Prostate gland (tissue), 2 donors: ENCODE measurements at regions not wholly inside any gene's neighbourhood (a gene's known extent, or its start where the extent isn't known, plus 50 kb on each side); places are given as distances from the start of the nearest gene placed in this dataset.

Source experiments
- DNase-seq: peaks from one replicate; pipeline ENCODE4 v3.0.0-alpha.2; 2019; ENCODE audit warnings: low spot score
- H3K27ac ChIP-seq, 2 donors: fragments of 200-600 bp; sonication (generic); 2 replicates each; pipeline ENCODE4 v1.5.1; 2017 to 2019
- H3K27me3 ChIP-seq: fragments of 200-600 bp; sonication (generic); replicated peaks from 2 replicates; pipeline ENCODE4 v1.5.1; 2019; ENCODE audit not compliant: insufficient read depth
- H3K36me3 ChIP-seq, 2 donors: fragments of 200-600 bp; sonication (generic); 1 replicate in 1 of 2; 2 replicates in 1 of 2; pipeline versions ENCODE4 v1.5.1 to v1.8.1; 2017 to 2019
- H3K4me1 ChIP-seq: fragments of 200-600 bp; sonication (generic); replicated peaks from 2 replicates; pipeline ENCODE4 v1.5.1; 2019
- H3K4me3 ChIP-seq, 2 donors: fragments of 200-600 bp; sonication (generic); 2 replicates each; pipeline ENCODE4 v1.5.1; 2017 to 2019
- H3K9me3 ChIP-seq: fragments of 200-600 bp; sonication (generic); 2 replicates; pipeline ENCODE4 v1.5.1; 2017
- CTCF ChIP-seq, 4 experiments: fragments of 200-600 bp in 2 of 4; fragments of 450-650 bp in 2 of 4; sonication (generic) in 2 of 4; IDR thresholded peaks; 1 replicate in 3 of 4; 2 replicates in 1 of 4; pipeline ENCODE4 v1.5.1; 2016 to 2019; ENCODE audit warnings: antibody characterized with exemption in 4 of 4, mild to moderate bottlenecking in 2 of 4, moderate library complexity in 2 of 4
- POLR2A ChIP-seq: fragments of 450-650 bp; IDR thresholded peaks from one replicate; pipeline ENCODE4 v1.6.1; 2016; ENCODE audit warnings: antibody characterized with exemption, mild to moderate bottlenecking
- POLR2AphosphoS5 ChIP-seq: sonication (generic); formaldehyde crosslinking; IDR thresholded peaks from one replicate; pipeline ENCODE4 v1.6.1; 2017; ENCODE audit warnings: antibody characterized with exemption
- WGBS: methylation state at CpG from one replicate; pipeline ENCODE4 v1.1.5; 2018; 5-methylcytosine and 5-hydroxymethylcytosine counted together
- intact Hi-C: fragments of 100-400 bp; cut with DNase I; formaldehyde crosslinking; loops from one replicate; pipeline ENCODE4 v1.14.2; 2022

- intact Hi-C loops: no loop called here
- H3K36me3 ChIP-seq: no peaks in the 10 kb centered on the region
- WGBS: 94% methylated on average over 3 of the region's 3 CpGs
- no peaks in the 10 kb centered on the region for H3K4me1 ChIP-seq
- no peak overlapping the region for H3K4me3 ChIP-seq
- TF ChIP-seq POLR2A: no peak
- TF ChIP-seq CTCF (IDR thresholded peaks at IDR 0.05): no peak
- no peak for TF ChIP-seq POLR2AphosphoS5
- no peaks in the 10 kb centered on the region for H3K27me3 ChIP-seq
- H3K9me3 ChIP-seq: no peaks in the 10 kb centered on the region
- H3K27ac ChIP-seq: no peak overlapping the region
- DNase-seq: no peak
Observed at GRCh38 chr10:128881086-128881485, 586.0 kb upstream of the MGMT start.

- TF ChIP-seq POLR2AphosphoS5 (no peak), CTCF (IDR thresholded peaks at IDR 0.05) (no peak), POLR2A (no peak)
- Histone ChIP-seq H3K4me3 (no peak overlapping the region), H3K4me1 (no peaks in the 10 kb centered on the region), H3K9me3 (no peaks in the 10 kb centered on the region), H3K27me3 (no peaks in the 10 kb centered on the region), H3K27ac (no peak overlapping the region), H3K36me3 (no peaks in the 10 kb centered on the region)
- no peak for DNase-seq
- intact Hi-C loops: no loop called here
- 81% methylated on average over 13 of the region's 13 CpGs for WGBS
Observed at GRCh38 chr10:128883231-128884032, 583.6 kb upstream of the MGMT start.

- intact Hi-C loops: no loop called here
- H3K4me3 ChIP-seq: no peak overlapping the region
- WGBS: 96% methylated on average over 7 of the region's 7 CpGs
Observed at GRCh38 chr10:128884033-128884425, 583.0 kb upstream of the MGMT start.

GRCh38 chr10:128884496-128885072 is 582.5 kb upstream of the MGMT start:
- WGBS: 88% methylated on average over 6 of the region's 6 CpGs
- no peaks in the 10 kb centered on the region for H3K36me3 ChIP-seq

More at GRCh38 chr10:128884033-128884425, 583.0 kb upstream of the MGMT start:
- Histone ChIP-seq H3K27me3 (no peaks in the 10 kb centered on the region), H3K4me1 (no peaks in the 10 kb centered on the region), H3K9me3 (no peaks in the 10 kb centered on the region), H3K27ac (no peak overlapping the region), H3K36me3 (no peaks in the 10 kb centered on the region)
- no peak for DNase-seq
- no peak for TF ChIP-seq POLR2AphosphoS5
- TF ChIP-seq POLR2A: no peak
- no peak for TF ChIP-seq CTCF (IDR thresholded peaks at IDR 0.05)

More at GRCh38 chr10:128884496-128885072, 582.5 kb upstream of the MGMT start:
- Histone ChIP-seq H3K27me3 (no peaks in the 10 kb centered on the region), H3K9me3 (no peaks in the 10 kb centered on the region), H3K4me1 (no peaks in the 10 kb centered on the region), H3K27ac (no peak overlapping the region), H3K4me3 (no peak overlapping the region)
- no peak for TF ChIP-seq POLR2AphosphoS5
- no peak for TF ChIP-seq POLR2A
- TF ChIP-seq CTCF (IDR thresholded peaks at IDR 0.05): no peak
- intact Hi-C loops: no loop called here
- DNase-seq: no peak
